GM23338 (cell line): ENCODE measurements at regions not wholly inside any gene's neighbourhood (a gene's known extent, or its start where the extent isn't known, plus 50 kb on each side); places are given as distances from the start of the nearest gene placed in this dataset.
A peak's percentile ranks its signal among the peaks of the same experiment; 100 is the strongest.

Source experiments
- CREB1 ChIP-seq: fragments of 250-450 bp; sonication (Bioruptor Pico); IDR thresholded peaks from 2 replicates; pipeline ENCODE4 v1.5.0; 2020; ENCODE audit warnings: low read depth, mild to moderate bottlenecking, moderate library complexity
- CTCF ChIP-seq, 2 experiments: fragments of 200-600 bp in 1 of 2; sonication (generic) in 1 of 2; conservative IDR thresholded peaks; 2 replicates each; pipeline versions ENCODE4 v1.5.1 to v1.6.1; 2016 to 2017; ENCODE audit warnings: antibody characterized with exemption in 2 of 2, low read depth in 2 of 2, mild to moderate bottlenecking in 2 of 2, moderate library complexity in 1 of 2
- EZH2 ChIP-seq: fragments of 200-600 bp; sonication (generic); IDR thresholded peaks from one replicate; pipeline ENCODE4 v1.8.0; 2017; ENCODE audit warnings: antibody characterized with exemption, mild to moderate bottlenecking, low read depth; ENCODE audit not compliant: unreplicated experiment
- EZH2phosphoT487 ChIP-seq: fragments of 200-600 bp; sonication (generic); IDR thresholded peaks from one replicate; pipeline ENCODE4 v1.8.1; 2018; ENCODE audit warnings: antibody characterized with exemption; ENCODE audit not compliant: unreplicated experiment
- JUNB ChIP-seq: IDR thresholded peaks from one replicate; pipeline ENCODE4 v1.6.1; 2016; ENCODE audit warnings: antibody characterized with exemption; ENCODE audit not compliant: unreplicated experiment
- POLR2AphosphoS5 ChIP-seq: IDR thresholded peaks from 2 replicates; pipeline ENCODE4 v1.6.1; 2016; ENCODE audit warnings: antibody characterized with exemption, low read depth
- REST ChIP-seq: IDR thresholded peaks from one replicate; pipeline ENCODE4 v1.6.1; 2018; ENCODE audit warnings: antibody characterized with exemption; ENCODE audit not compliant: unreplicated experiment
- ZNF114 ChIP-seq: fragments of 250-450 bp; sonication (Bioruptor Pico); IDR thresholded peaks from 2 replicates; pipeline ENCODE4 v1.5.0; 2020; ENCODE audit warnings: mild to moderate bottlenecking, moderate library complexity
- ZNF331 ChIP-seq: fragments of 250-450 bp; sonication (Bioruptor Pico); IDR thresholded peaks from 2 replicates; pipeline ENCODE4 v1.5.0; 2020; ENCODE audit warnings: low read depth, mild to moderate bottlenecking, moderate library complexity
- TF ChIP-seq, protein P1 (sequence below): IDR thresholded peaks from 2 replicates; pipeline ENCODE4 v1.6.1; 2016; ENCODE audit warnings: antibody characterized with exemption

DNA sequence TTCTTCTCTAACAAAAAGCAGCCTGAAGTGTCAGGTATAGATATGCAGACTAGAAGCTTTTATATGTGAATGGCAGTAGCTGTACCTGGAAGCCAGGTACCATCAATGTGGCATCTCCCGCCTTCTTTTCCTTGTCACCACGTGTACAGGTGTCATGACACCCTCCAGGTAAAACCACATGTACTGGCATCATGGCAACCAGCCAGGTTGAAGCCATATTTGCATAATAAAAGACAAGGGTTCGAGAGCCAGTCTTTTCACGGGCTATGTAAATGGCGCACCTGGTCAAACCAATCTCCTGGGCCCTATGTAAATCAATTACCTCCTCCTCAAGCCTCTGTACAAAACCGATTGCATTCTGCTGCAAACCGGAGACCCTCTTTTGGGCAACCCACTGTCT is 541.3 kb downstream of the CDH11 start:
- no peak for TF ChIP-seq CTCF (conservative IDR thresholded peaks at IDR 0.05; ENCODE audit: low read depth in 2 of 2)
- TF ChIP-seq POLR2AphosphoS5 = no peak
- no peak for TF ChIP-seq EZH2
- TF ChIP-seq, protein P1, sequence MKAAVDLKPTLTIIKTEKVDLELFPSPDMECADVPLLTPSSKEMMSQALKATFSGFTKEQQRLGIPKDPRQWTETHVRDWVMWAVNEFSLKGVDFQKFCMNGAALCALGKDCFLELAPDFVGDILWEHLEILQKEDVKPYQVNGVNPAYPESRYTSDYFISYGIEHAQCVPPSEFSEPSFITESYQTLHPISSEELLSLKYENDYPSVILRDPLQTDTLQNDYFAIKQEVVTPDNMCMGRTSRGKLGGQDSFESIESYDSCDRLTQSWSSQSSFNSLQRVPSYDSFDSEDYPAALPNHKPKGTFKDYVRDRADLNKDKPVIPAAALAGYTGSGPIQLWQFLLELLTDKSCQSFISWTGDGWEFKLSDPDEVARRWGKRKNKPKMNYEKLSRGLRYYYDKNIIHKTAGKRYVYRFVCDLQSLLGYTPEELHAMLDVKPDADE = no peak
- TF ChIP-seq EZH2phosphoT487 = no peak
- no peak for TF ChIP-seq REST
- TF ChIP-seq ZNF331 (CRISPR knock-in tag) = no peak
- peak; percentile 31; the same call in 1 of the 2 replicates for TF ChIP-seq CREB1 (CRISPR knock-in tag)
- TF ChIP-seq JUNB = no peak
- no peak for TF ChIP-seq ZNF114 (CRISPR knock-in tag)
